Mammary epithelial cell (primary cell): ENCODE measurements at regions not wholly inside any gene's neighbourhood (a gene's known extent, or its start where the extent isn't known, plus 50 kb on each side); places are given as distances from the start of the nearest gene placed in this dataset.

Source experiments
- EZH2 ChIP-seq: IDR thresholded peaks from 2 replicates; pipeline ENCODE4 v1.6.1; 2012; ENCODE audit warnings: low read length, inconsistent platforms, borderline replicate concordance
- TF ChIP-seq, protein P1 (sequence below), 2 donors: IDR thresholded peaks in 1 of 2; conservative IDR thresholded peaks in 1 of 2; 2 replicates each; pipeline ENCODE4 v1.5.1; 2011 to 2012; ENCODE audit warnings: inconsistent platforms in 2 of 2, low read length in 2 of 2, mild to moderate bottlenecking in 2 of 2, control low read depth in 1 of 2, low read depth in 1 of 2; ENCODE audit not compliant: insufficient read depth in 1 of 2; ENCODE audit errors: extremely low read depth in 1 of 2

- TF ChIP-seq, protein P1, sequence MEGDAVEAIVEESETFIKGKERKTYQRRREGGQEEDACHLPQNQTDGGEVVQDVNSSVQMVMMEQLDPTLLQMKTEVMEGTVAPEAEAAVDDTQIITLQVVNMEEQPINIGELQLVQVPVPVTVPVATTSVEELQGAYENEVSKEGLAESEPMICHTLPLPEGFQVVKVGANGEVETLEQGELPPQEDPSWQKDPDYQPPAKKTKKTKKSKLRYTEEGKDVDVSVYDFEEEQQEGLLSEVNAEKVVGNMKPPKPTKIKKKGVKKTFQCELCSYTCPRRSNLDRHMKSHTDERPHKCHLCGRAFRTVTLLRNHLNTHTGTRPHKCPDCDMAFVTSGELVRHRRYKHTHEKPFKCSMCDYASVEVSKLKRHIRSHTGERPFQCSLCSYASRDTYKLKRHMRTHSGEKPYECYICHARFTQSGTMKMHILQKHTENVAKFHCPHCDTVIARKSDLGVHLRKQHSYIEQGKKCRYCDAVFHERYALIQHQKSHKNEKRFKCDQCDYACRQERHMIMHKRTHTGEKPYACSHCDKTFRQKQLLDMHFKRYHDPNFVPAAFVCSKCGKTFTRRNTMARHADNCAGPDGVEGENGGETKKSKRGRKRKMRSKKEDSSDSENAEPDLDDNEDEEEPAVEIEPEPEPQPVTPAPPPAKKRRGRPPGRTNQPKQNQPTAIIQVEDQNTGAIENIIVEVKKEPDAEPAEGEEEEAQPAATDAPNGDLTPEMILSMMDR (conservative IDR thresholded peaks at IDR 0.05 in 1 of 2, IDR thresholded peaks at IDR 0.05 in 1 of 2; ENCODE audit: extremely low read depth in 1 of 2, insufficient read depth in 1 of 2, low read depth in 1 of 2, low read length in 2 of 2) = no peak
- no peak for TF ChIP-seq EZH2
Observed at GRCh38 chr1:51025374-51025773, 55.3 kb downstream of the CDKN2C start.
